Caco-2 (cell line): ENCODE measurements at regions not wholly inside any gene's neighbourhood (a gene's known extent, or its start where the extent isn't known, plus 50 kb on each side); places are given as distances from the start of the nearest gene placed in this dataset.
A peak's percentile ranks its signal among the peaks of the same experiment; 100 is the strongest.

ENCODE experiments used
- BruUV-seq: library from RNA; stranded (reverse); fragments of 400-500 nt; replicated peaks from 2 replicates; lab custom pipeline; 2021; lab: Mats Ljungman, UMichigan
- CTCF ChIA-PET: fragments of 300-600 bp; sonication (Branson Sonifier 250); formaldehyde crosslinking; loops from one replicate; lab custom pipeline; 2022; ENCODE audit warnings: antibody characterized with exemption; lab: Charles Lee
- POLR2A ChIA-PET: fragments of 300-600 bp; sonication (Branson Sonifier 250); formaldehyde crosslinking; loops from one replicate; lab custom pipeline; 2022; ENCODE audit warnings: antibody characterized with exemption; lab: Charles Lee
- DNase-seq, 2 experiments: peaks; one replicate each; pipeline versions ENCODE4 v3.0.0 to v3.0.0-alpha.2; 2020 to 2022
- H3K27me3 ChIP-seq: replicated peaks from 2 replicates; pipeline ENCODE4 v1.6.0; 2011; ENCODE audit warnings: low read length; ENCODE audit not compliant: control insufficient read depth, insufficient read depth
- H3K36me3 ChIP-seq: 2 replicates; pipeline ENCODE4 v1.5.1; 2011; ENCODE audit warnings: low read length; ENCODE audit not compliant: control insufficient read depth, insufficient read depth
- H3K4me1 ChIP-seq: fragments of 250-450 bp; sonication (Bioruptor Pico); 2 replicates; pipeline ENCODE4 v1.5.1; 2020; ENCODE audit warnings: mild to moderate bottlenecking
- H3K4me3 ChIP-seq: 2 replicates; pipeline ENCODE4 v1.5.1; 2011; ENCODE audit warnings: low read depth, mild to moderate bottlenecking, control low read depth, low read length
- H3K9me3 ChIP-seq: fragments of 250-450 bp; sonication (Bioruptor Pico); 2 replicates; pipeline ENCODE4 v1.5.1; 2020; ENCODE audit warnings: mild to moderate bottlenecking, moderate library complexity
- H3K27ac Mint-ChIP-seq: one replicate; pipeline ENCODE4 v1.8.0; 2022; ENCODE audit warnings: mixed read lengths; ENCODE audit not compliant: unreplicated experiment
- H3K27me3 Mint-ChIP-seq: one replicate; pipeline ENCODE4 v1.8.0; 2022; ENCODE audit warnings: mixed read lengths; ENCODE audit not compliant: insufficient read depth, unreplicated experiment
- H3K36me3 Mint-ChIP-seq: one replicate; pipeline ENCODE4 v1.8.0; 2022; ENCODE audit warnings: mild to moderate bottlenecking, mixed read lengths; ENCODE audit not compliant: insufficient read depth, unreplicated experiment
- H3K4me1 Mint-ChIP-seq: one replicate; pipeline ENCODE4 v1.8.0; 2022; ENCODE audit warnings: low read depth, mixed read lengths; ENCODE audit not compliant: unreplicated experiment
- H3K4me3 Mint-ChIP-seq: one replicate; pipeline ENCODE4 v1.8.0; 2022; ENCODE audit warnings: mild to moderate bottlenecking, moderate library complexity, mixed read lengths; ENCODE audit not compliant: unreplicated experiment
- H3K9me3 Mint-ChIP-seq: one replicate; pipeline ENCODE4 v1.8.0; 2022; ENCODE audit warnings: mixed read lengths; ENCODE audit not compliant: unreplicated experiment
- intact Hi-C: fragments of 100-400 bp; cut with micrococcal nuclease; formaldehyde crosslinking; loops from one replicate; pipeline ENCODE4 v1.10.0; 2022; ENCODE audit not compliant: unreplicated experiment
- TF ChIP-seq, protein P1 (sequence below), 2 experiments: fragments of 200-600 bp in 1 of 2; IDR thresholded peaks; 1 replicate in 1 of 2; 2 replicates in 1 of 2; pipeline versions ENCODE4 v1.5.1 to v1.8.0; 2011 to 2022; ENCODE audit warnings: antibody characterized with exemption in 1 of 2, control low read depth in 1 of 2, inconsistent platforms in 1 of 2, low read depth in 1 of 2, low read length in 1 of 2, mild to moderate bottlenecking in 1 of 2, moderate library complexity in 1 of 2; ENCODE audit not compliant: insufficient read depth in 1 of 2, severe bottlenecking in 1 of 2, unreplicated experiment in 1 of 2

DNA sequence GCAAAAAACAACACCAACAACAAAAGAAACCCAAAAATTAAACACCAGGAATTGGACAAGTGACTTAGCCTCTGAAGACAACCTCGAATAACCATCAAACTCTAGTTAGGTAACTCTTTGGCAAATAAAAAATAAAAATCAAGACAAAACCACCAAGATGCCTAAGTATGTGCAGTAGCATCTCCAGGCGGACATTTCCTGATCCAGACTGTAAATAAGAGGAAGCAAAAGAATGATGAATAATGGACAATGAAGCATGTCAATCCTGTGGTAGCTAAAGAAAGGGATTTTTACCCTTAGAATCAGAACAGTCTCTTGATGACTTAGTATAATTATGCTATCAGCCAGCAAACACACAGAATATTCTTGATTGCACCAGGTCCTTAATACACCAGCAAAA lies 276.7 kb upstream of the DIAPH2 start:
- Mint-ChIP-seq H3K4me1 (peaks cover 14% of the 10 kb centered on the region), H3K4me3 (peak overlapping the region; percentile 44), H3K9me3 (no peaks in the 10 kb centered on the region), H3K36me3 (peaks cover 7% of the 10 kb centered on the region), H3K27ac (peak overlapping the region; percentile 81), H3K27me3 (no peaks in the 10 kb centered on the region)
- Histone ChIP-seq H3K27me3 (no peaks in the 10 kb centered on the region), H3K36me3 (no peaks in the 10 kb centered on the region), H3K9me3 (no peaks in the 10 kb centered on the region), H3K4me3 (no peak overlapping the region), H3K4me1 (peaks cover 27% of the 10 kb centered on the region)
- POLR2A ChIA-PET = no interaction called here
- BruUV-seq = no TSS peak
- CTCF ChIA-PET = no interaction called here
- no peak for DNase-seq
- TF ChIP-seq, protein P1, sequence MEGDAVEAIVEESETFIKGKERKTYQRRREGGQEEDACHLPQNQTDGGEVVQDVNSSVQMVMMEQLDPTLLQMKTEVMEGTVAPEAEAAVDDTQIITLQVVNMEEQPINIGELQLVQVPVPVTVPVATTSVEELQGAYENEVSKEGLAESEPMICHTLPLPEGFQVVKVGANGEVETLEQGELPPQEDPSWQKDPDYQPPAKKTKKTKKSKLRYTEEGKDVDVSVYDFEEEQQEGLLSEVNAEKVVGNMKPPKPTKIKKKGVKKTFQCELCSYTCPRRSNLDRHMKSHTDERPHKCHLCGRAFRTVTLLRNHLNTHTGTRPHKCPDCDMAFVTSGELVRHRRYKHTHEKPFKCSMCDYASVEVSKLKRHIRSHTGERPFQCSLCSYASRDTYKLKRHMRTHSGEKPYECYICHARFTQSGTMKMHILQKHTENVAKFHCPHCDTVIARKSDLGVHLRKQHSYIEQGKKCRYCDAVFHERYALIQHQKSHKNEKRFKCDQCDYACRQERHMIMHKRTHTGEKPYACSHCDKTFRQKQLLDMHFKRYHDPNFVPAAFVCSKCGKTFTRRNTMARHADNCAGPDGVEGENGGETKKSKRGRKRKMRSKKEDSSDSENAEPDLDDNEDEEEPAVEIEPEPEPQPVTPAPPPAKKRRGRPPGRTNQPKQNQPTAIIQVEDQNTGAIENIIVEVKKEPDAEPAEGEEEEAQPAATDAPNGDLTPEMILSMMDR (IDR thresholded peaks at IDR 0.05; ENCODE audit: insufficient read depth in 1 of 2, low read depth in 1 of 2, low read length in 1 of 2, severe bottlenecking in 1 of 2, unreplicated experiment in 1 of 2) = no peak
- intact Hi-C loops = loop anchor here (2.0 to 5.0 kb wide), 2 partner anchors 34 to 35 kb away; no protein-coding TSS in a partner anchor

DNA sequence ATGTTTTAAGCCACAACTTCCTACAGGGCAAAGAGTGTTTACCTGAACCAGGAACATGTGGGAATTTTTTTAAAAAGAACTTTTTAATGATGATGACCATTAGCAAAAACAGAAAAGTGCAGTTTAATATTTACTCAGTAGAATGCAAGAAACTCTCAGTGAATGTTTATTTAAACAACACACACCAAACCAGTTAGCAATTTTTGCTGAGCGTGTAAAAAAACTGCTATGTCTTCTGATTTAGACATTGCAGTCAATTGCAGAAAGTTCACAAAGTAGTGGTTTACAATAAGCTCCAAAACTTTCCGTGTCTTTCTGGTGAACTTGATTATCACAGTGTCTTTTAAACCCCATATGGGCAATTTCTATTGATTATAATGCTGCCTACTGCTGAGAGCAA lies 273.7 kb upstream of the DIAPH2 start:
- TF ChIP-seq, protein P1 (IDR thresholded peaks at IDR 0.05; ENCODE audit: insufficient read depth in 1 of 2, low read depth in 1 of 2, low read length in 1 of 2, severe bottlenecking in 1 of 2, unreplicated experiment in 1 of 2) = no peak
- H3K27ac Mint-ChIP-seq = no peak overlapping the region
- H3K4me1 Mint-ChIP-seq = peaks cover 14% of the 10 kb centered on the region
- H3K4me1 ChIP-seq = peaks cover 23% of the 10 kb centered on the region
- no peaks in the 10 kb centered on the region for H3K36me3 ChIP-seq
- CTCF ChIA-PET = no interaction called here
- H3K4me3 Mint-ChIP-seq = no peak overlapping the region
- no peaks in the 10 kb centered on the region for H3K9me3 Mint-ChIP-seq
- H3K36me3 Mint-ChIP-seq = peaks cover 7% of the 10 kb centered on the region
- POLR2A ChIA-PET = no interaction called here
- no peak overlapping the region for H3K4me3 ChIP-seq
- intact Hi-C loops = no loop called here
- H3K27me3 ChIP-seq = no peaks in the 10 kb centered on the region
- BruUV-seq = no TSS peak
- no peaks in the 10 kb centered on the region for H3K27me3 Mint-ChIP-seq
- no peak for DNase-seq
- H3K9me3 ChIP-seq = no peaks in the 10 kb centered on the region

DNA sequence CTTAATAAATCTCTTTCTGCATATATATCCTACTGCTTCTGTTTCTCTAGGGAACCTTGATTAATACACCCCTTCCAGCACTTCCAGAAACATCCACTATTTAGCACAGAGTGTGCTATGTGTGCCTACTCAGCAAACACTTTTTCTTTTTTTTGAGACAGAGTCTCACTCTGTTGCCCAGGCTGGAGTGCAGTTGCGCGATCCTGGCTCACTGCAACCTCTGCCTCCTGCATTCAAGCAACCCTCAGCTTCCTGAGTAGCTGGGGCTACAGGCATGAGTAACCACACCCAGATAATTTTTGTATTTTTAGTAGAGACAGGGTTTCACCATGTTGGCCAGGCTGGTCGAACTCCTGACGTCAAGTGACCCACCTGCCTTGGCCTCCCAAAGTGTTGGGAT lies 266.9 kb upstream of the DIAPH2 start:
- TF ChIP-seq, protein P1 (IDR thresholded peaks at IDR 0.05; ENCODE audit: insufficient read depth in 1 of 2, low read depth in 1 of 2, low read length in 1 of 2, severe bottlenecking in 1 of 2, unreplicated experiment in 1 of 2) = no peak
- POLR2A ChIA-PET = no interaction called here
- H3K36me3 Mint-ChIP-seq = no peaks in the 10 kb centered on the region
- no peak overlapping the region for H3K4me3 ChIP-seq
- intact Hi-C loops = no loop called here
- no peak for DNase-seq
- no TSS peak for BruUV-seq
- no peaks in the 10 kb centered on the region for H3K27me3 ChIP-seq
- CTCF ChIA-PET = no interaction called here
- H3K9me3 Mint-ChIP-seq = no peaks in the 10 kb centered on the region
- no peak overlapping the region for H3K27ac Mint-ChIP-seq
- H3K4me1 Mint-ChIP-seq = no peaks in the 10 kb centered on the region
- H3K27me3 Mint-ChIP-seq = no peaks in the 10 kb centered on the region
- no peak overlapping the region for H3K4me3 Mint-ChIP-seq
- no peaks in the 10 kb centered on the region for H3K4me1 ChIP-seq
- no peaks in the 10 kb centered on the region for H3K36me3 ChIP-seq
- H3K9me3 ChIP-seq = no peaks in the 10 kb centered on the region
